Activated B cell treated with CpG ODN at 0.5 μM for 24 hours (primary cell): ENCODE measurements at regions not wholly inside any gene's neighbourhood (a gene's known extent, or its start where the extent isn't known, plus 50 kb on each side); places are given as distances from the start of the nearest gene placed in this dataset.

Experiments used
- ATAC-seq: fragments of 200-7000 bp; cut with Tn5 transposase; one replicate; pipeline ENCODE4 v1.10.0; 2021; ENCODE audit warnings: low read depth, mild to moderate bottlenecking, moderate library complexity
- CTCF ChIA-PET: fragments of 350-600 bp; sonication (Branson Sonifier 250); formaldehyde crosslinking; loops from one replicate; lab custom pipeline; 2021; ENCODE audit warnings: antibody characterized with exemption; lab: Charles Lee
- POLR2A ChIA-PET: fragments of 350-600 bp; sonication (Branson Sonifier 250); formaldehyde crosslinking; loops from one replicate; lab custom pipeline; 2021; ENCODE audit warnings: antibody characterized with exemption; lab: Charles Lee
- DNase-seq: peaks from one replicate; pipeline ENCODE4 v3.0.0; 2022
- H3K27ac Mint-ChIP-seq: one replicate; pipeline ENCODE4 v1.8.0; 2020; ENCODE audit warnings: mixed read lengths
- H3K27me3 Mint-ChIP-seq: one replicate; pipeline ENCODE4 v1.8.0; 2021; ENCODE audit warnings: mixed read lengths
- H3K36me3 Mint-ChIP-seq: one replicate; pipeline ENCODE4 v1.8.0; 2021; ENCODE audit warnings: low read depth, mixed read lengths
- H3K4me1 Mint-ChIP-seq: one replicate; pipeline ENCODE4 v1.8.0; 2021; ENCODE audit warnings: mixed read lengths
- H3K4me3 Mint-ChIP-seq: one replicate; pipeline ENCODE4 v1.8.0; 2020; ENCODE audit warnings: mild to moderate bottlenecking, mixed read lengths
- H3K9me3 Mint-ChIP-seq: one replicate; pipeline ENCODE4 v1.8.0; 2020; ENCODE audit warnings: mixed read lengths
- CTCF ChIP-seq: fragments of 200-600 bp; IDR thresholded peaks from one replicate; pipeline ENCODE4 v1.8.0; 2022; ENCODE audit warnings: antibody characterized with exemption, mild to moderate bottlenecking
- intact Hi-C: fragments of 100-400 bp; cut with micrococcal nuclease; formaldehyde crosslinking; loops from one replicate; pipeline ENCODE4 v1.15.1; 2024

DNA sequence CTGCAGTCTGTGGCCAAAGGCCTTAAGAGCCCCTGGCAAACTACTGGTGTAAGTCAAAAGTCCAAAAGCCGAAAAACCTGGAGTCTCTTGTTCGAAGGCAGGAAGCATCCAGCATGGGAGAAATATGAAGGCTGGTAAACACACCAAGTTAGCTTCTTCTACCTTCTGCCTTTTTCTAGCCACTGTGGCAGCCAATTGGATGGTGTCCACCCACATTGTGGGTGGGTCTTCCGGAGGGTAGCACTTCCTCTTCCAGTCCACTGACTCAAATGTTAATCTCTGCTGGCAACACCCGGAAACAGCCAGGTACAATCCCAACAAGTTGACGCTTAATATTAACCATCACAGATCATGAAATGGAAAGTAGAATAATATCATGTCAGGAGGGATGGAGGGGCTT, 827.6 kb downstream of the SORCS1 start:
- Mint-ChIP-seq H3K4me3 (no peak overlapping the region), H3K27me3 (no peaks in the 10 kb centered on the region), H3K4me1 (no peaks in the 10 kb centered on the region), H3K9me3 (peaks cover 4% of the 10 kb centered on the region), H3K27ac (no peak overlapping the region), H3K36me3 (no peaks in the 10 kb centered on the region)
- intact Hi-C loops = no loop called here
- ChIA-PET POLR2A (no interaction called here), CTCF (no interaction called here)
- no peak for TF ChIP-seq CTCF
- no peak for DNase-seq
- ATAC-seq = no peak

GRCh38 chr10:106327747-106328146, 836.8 kb downstream of the SORCS1 start:
- ATAC-seq = no peak
- ChIA-PET CTCF (no interaction called here), POLR2A (no interaction called here)
- no peak overlapping the region for H3K27ac Mint-ChIP-seq
- no peaks in the 10 kb centered on the region for H3K27me3 Mint-ChIP-seq
- TF ChIP-seq CTCF = no peak
- no peaks in the 10 kb centered on the region for H3K36me3 Mint-ChIP-seq
- H3K4me1 Mint-ChIP-seq = no peaks in the 10 kb centered on the region
- peaks cover 24% of the 10 kb centered on the region for H3K9me3 Mint-ChIP-seq
- H3K4me3 Mint-ChIP-seq = no peak overlapping the region
- intact Hi-C loops = no loop called here
- no peak for DNase-seq

- no peak for TF ChIP-seq CTCF
- ChIA-PET CTCF (no interaction called here), POLR2A (no interaction called here)
- H3K27ac Mint-ChIP-seq = no peak overlapping the region
- H3K9me3 Mint-ChIP-seq = peaks cover 10% of the 10 kb centered on the region
- intact Hi-C loops = no loop called here
- DNase-seq (no peak), ATAC-seq (no peak)
- H3K27me3 Mint-ChIP-seq = no peaks in the 10 kb centered on the region
- H3K4me3 Mint-ChIP-seq = no peak overlapping the region
- no peaks in the 10 kb centered on the region for H3K36me3 Mint-ChIP-seq
- H3K4me1 Mint-ChIP-seq = no peaks in the 10 kb centered on the region
Observed at GRCh38 chr10:106320876-106321275, 843.6 kb downstream of the SORCS1 start.

GRCh38 chr10:106320078-106320477, 844.4 kb downstream of the SORCS1 start:
- no peak for DNase-seq
- H3K27ac Mint-ChIP-seq = no peak overlapping the region
- no peak overlapping the region for H3K4me3 Mint-ChIP-seq

GRCh38 chr10:106317554-106317953, 847.0 kb downstream of the SORCS1 start:
- H3K4me3 Mint-ChIP-seq = no peak overlapping the region
- no peaks in the 10 kb centered on the region for H3K36me3 Mint-ChIP-seq
- TF ChIP-seq CTCF = no peak
- ATAC-seq = no peak
- intact Hi-C loops = no loop called here
- ChIA-PET POLR2A (no interaction called here), CTCF (no interaction called here)
- no peaks in the 10 kb centered on the region for H3K4me1 Mint-ChIP-seq
- no peak for DNase-seq
- H3K9me3 Mint-ChIP-seq = peaks cover 6% of the 10 kb centered on the region
- H3K27ac Mint-ChIP-seq = no peak overlapping the region
- H3K27me3 Mint-ChIP-seq = no peaks in the 10 kb centered on the region

More at GRCh38 chr10:106320078-106320477, 844.4 kb downstream of the SORCS1 start:
- ChIA-PET POLR2A (no interaction called here), CTCF (no interaction called here)
- intact Hi-C loops = no loop called here
- H3K9me3 Mint-ChIP-seq = peaks cover 10% of the 10 kb centered on the region
- H3K4me1 Mint-ChIP-seq = no peaks in the 10 kb centered on the region
- no peak for TF ChIP-seq CTCF
- no peaks in the 10 kb centered on the region for H3K36me3 Mint-ChIP-seq
- H3K27me3 Mint-ChIP-seq = no peaks in the 10 kb centered on the region
- ATAC-seq = no peak
